Kidney epithelial cell (primary cell): ENCODE measurements at regions not wholly inside any gene's neighbourhood (a gene's known extent, or its start where the extent isn't known, plus 50 kb on each side); places are given as distances from the start of the nearest gene placed in this dataset.

Experiments
- DNase-seq: peaks from one replicate; pipeline ENCODE4 v3.0.0-alpha.2; 2010; ENCODE audit warnings: low read depth
- H3K27me3 ChIP-seq: 2 replicates; pipeline ENCODE4 v1.6.0; 2011; ENCODE audit warnings: low read length; ENCODE audit not compliant: control insufficient read depth, insufficient read depth
- H3K36me3 ChIP-seq: 2 replicates; pipeline ENCODE4 v1.5.1; 2011; ENCODE audit warnings: low read length; ENCODE audit not compliant: control insufficient read depth, insufficient read depth
- H3K4me3 ChIP-seq: 2 replicates; pipeline ENCODE4 v1.5.1; 2011; ENCODE audit warnings: low read depth, mild to moderate bottlenecking, control low read depth, low read length
- TF ChIP-seq, protein P1 (sequence below): IDR thresholded peaks from 2 replicates; pipeline ENCODE4 v1.5.1; 2011; ENCODE audit warnings: mild to moderate bottlenecking, moderate library complexity, low read length, control low read depth, inconsistent platforms; ENCODE audit not compliant: insufficient read depth, poor library complexity, severe bottlenecking

DNA sequence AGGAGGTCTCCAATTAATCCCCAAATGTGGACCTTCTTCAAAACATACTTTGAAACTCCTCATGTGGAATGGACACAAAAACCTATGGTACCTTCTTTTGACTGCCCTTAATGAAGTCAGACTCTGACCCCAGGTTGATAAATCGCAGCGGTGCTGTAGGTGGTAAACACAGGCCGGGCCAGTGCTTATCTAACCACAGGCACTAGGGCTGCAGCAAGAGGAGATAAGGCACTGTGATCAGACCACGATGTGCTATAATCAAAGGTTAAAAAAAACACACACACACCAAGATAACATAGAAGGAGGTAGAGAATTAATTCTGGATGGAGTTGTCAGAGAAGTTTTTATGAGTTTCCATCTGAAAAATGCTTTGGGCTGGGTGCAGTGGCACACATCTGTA lies 52.3 kb upstream of the SIPA1L2 start:
- TF ChIP-seq, protein P1, sequence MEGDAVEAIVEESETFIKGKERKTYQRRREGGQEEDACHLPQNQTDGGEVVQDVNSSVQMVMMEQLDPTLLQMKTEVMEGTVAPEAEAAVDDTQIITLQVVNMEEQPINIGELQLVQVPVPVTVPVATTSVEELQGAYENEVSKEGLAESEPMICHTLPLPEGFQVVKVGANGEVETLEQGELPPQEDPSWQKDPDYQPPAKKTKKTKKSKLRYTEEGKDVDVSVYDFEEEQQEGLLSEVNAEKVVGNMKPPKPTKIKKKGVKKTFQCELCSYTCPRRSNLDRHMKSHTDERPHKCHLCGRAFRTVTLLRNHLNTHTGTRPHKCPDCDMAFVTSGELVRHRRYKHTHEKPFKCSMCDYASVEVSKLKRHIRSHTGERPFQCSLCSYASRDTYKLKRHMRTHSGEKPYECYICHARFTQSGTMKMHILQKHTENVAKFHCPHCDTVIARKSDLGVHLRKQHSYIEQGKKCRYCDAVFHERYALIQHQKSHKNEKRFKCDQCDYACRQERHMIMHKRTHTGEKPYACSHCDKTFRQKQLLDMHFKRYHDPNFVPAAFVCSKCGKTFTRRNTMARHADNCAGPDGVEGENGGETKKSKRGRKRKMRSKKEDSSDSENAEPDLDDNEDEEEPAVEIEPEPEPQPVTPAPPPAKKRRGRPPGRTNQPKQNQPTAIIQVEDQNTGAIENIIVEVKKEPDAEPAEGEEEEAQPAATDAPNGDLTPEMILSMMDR: no peak
- no peaks in the 10 kb centered on the region for H3K27me3 ChIP-seq
- no peaks in the 10 kb centered on the region for H3K36me3 ChIP-seq
- no peak for DNase-seq
- H3K4me3 ChIP-seq: no peak overlapping the region

DNA sequence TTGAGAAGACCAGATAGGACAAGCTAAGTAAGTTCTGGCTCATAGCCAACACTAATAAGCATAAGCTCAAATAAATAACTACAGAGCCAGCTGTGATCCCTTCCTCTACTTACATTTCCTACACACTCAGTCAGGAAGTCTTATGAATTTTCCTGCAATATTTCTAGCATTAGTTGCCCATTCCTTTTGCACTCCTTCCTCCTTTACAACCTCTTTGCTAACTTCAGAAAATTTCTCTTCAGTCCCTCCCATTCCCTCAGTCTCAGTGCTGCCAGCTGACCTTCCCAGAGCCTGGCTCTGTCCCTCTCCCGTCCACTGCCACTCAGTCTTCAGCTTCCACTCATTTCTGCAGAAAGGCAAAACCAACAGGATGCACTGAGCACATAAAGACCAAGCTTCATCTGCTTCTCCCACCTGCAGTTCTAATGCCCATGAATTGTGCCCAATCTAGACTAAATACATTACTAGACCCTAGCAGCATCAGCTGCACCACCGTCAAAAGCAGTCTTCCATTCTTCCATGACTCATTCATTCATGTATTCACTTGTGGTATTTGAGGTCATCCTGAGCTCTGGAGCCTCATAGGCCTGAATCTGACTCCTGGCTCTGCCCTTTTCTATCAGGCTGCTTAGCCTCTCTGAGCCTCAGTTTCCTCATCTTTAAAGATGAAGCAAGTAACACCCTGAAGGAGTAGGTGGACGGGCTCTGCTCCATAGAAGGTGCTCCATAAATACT lies 54.6 kb upstream of the SIPA1L2 start:
- Histone ChIP-seq H3K36me3 (no peaks in the 10 kb centered on the region), H3K27me3 (no peaks in the 10 kb centered on the region), H3K4me3 (no peak overlapping the region)
- no peak for DNase-seq
- TF ChIP-seq, protein P1: no peak

DNA sequence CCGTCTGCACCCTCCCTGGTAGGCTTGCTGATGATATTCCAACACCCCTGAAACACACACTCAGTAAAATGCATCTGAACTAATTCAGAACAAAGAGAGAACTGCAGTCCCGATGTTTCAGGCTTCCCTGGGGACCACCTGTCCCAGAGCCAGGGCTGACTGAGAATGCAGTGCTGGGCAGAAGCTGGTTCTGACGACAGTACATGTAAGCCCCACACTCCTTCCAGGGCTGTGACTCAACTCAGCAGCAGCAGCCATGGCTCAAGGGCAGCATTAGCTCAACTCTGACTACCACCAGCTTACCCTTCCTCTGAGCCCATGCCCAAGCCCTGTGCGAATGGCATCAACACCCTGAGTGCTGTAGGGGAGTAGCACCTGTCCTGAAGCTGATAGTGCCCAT lies 56.4 kb upstream of the SIPA1L2 start:
- no peak for DNase-seq
- Histone ChIP-seq H3K27me3 (no peaks in the 10 kb centered on the region), H3K36me3 (no peaks in the 10 kb centered on the region), H3K4me3 (no peak overlapping the region)
- TF ChIP-seq, protein P1: no peak

DNA sequence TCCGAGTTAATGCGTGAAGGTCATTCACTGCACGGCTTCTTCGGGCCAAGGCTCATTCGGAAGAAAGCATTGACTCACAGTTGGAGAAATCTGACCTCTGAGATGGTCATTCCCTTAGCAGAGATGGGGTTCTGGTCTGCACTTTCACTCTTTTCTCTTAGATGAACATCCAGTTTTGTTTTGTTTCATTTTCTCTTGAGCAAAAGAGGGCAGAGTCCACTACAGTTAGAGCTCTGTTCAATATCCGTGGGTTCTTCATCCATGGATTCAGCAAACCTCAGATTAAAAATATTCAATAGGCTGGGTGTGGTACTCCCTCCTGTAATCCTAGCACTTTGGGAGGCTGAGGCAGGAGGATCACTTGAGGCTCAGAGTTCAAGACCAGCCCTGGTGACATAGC lies 57.4 kb upstream of the SIPA1L2 start:
- Histone ChIP-seq H3K36me3 (no peaks in the 10 kb centered on the region), H3K4me3 (no peak overlapping the region), H3K27me3 (no peaks in the 10 kb centered on the region)
- TF ChIP-seq, protein P1: no peak
- no peak for DNase-seq

DNA sequence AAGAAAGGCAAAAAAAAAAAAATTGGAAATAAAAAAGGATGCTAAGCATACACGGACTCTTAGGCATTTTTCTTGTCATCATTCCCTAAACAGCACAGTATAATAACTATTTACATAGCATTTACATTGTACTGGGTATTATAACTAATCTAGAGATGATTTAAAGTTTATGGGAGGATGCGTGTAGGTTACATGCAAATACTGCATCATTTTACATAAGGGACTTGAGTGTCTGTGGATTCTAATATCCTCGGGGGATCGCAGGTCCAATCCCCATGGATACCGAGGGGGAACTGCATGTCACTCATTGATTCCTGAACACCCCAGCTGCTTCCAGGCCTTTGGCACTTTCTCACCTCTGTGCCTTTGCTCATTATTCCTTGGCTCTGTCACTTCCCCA lies 57.8 kb upstream of the SIPA1L2 start:
- TF ChIP-seq, protein P1: no peak
- Histone ChIP-seq H3K4me3 (no peak overlapping the region), H3K36me3 (no peaks in the 10 kb centered on the region), H3K27me3 (no peaks in the 10 kb centered on the region)
- DNase-seq: no peak

DNA sequence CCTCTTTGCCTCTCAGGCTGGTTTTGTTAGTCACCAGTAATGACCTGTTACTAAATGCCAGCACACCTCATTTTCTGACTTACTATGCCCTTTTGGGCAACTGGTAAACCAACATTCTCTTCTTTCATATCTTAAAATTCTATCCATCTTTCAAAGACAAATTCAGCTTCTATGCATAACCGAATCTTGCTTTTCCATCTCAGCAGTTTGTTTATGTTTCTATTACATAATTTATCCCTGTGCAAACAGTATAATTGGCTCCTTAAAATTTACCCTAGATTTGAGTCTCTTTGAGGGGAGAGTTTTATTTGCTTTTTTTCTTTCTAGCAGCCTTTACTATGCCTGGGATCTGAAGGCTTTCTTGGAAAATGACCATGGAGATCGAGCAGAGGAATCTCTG lies 58.5 kb upstream of the SIPA1L2 start:
- DNase-seq: no peak
- Histone ChIP-seq H3K27me3 (no peaks in the 10 kb centered on the region), H3K36me3 (no peaks in the 10 kb centered on the region), H3K4me3 (no peak overlapping the region)
- TF ChIP-seq, protein P1: no peak
